Astrocyte of the spinal cord (primary cell): ENCODE measurements at regions not wholly inside any gene's neighbourhood (a gene's known extent, or its start where the extent isn't known, plus 50 kb on each side); places are given as distances from the start of the nearest gene placed in this dataset.
A peak's percentile ranks its signal among the peaks of the same experiment; 100 is the strongest.
"Not testable (repeated sequence)": the region's sequence is repeated elsewhere in the genome, so short reads cannot be mapped to it uniquely, and the experiment has no call there.

ENCODE experiments used
- DNase-seq: peaks from one replicate; pipeline ENCODE4 v3.0.0; 2011; ENCODE audit warnings: low read depth, low spot score
- H3K4me3 ChIP-seq: 2 replicates; pipeline ENCODE4 v1.5.1; 2011; ENCODE audit warnings: low read depth, mild to moderate bottlenecking, low read length, moderate library complexity
- in situ Hi-C: cut with HindIII; loops from 2 replicates; pipeline ENCODE4 v1.10.0; 2017; ENCODE audit warnings: low sequenced_read_pairs
- TF ChIP-seq, protein P1 (sequence below): IDR thresholded peaks from 2 replicates; pipeline ENCODE4 v1.5.1; 2012; ENCODE audit warnings: low read depth, mild to moderate bottlenecking, low read length, inconsistent platforms

DNA sequence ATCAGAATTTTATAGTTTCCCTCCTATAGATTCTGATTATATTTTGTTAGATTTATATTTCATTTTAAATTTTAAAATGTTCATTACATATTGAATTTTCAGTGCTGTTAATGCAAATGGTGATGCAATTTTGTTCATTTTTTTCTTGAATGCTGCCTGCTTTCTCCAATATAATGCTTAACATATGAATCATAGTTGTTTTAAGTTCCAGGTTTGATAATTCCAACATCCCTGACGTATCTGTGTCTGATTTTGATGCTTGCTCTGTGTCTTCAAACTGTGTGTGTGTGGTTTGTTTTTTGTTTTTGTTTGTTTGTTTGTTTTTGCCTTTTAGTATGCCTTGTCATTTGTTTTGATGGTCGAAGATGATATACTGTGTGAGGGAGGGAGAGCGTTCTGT lies 134.7 kb upstream of the ELAC2 start:
- TF ChIP-seq, protein P1, sequence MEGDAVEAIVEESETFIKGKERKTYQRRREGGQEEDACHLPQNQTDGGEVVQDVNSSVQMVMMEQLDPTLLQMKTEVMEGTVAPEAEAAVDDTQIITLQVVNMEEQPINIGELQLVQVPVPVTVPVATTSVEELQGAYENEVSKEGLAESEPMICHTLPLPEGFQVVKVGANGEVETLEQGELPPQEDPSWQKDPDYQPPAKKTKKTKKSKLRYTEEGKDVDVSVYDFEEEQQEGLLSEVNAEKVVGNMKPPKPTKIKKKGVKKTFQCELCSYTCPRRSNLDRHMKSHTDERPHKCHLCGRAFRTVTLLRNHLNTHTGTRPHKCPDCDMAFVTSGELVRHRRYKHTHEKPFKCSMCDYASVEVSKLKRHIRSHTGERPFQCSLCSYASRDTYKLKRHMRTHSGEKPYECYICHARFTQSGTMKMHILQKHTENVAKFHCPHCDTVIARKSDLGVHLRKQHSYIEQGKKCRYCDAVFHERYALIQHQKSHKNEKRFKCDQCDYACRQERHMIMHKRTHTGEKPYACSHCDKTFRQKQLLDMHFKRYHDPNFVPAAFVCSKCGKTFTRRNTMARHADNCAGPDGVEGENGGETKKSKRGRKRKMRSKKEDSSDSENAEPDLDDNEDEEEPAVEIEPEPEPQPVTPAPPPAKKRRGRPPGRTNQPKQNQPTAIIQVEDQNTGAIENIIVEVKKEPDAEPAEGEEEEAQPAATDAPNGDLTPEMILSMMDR, result no peak
- no peak for DNase-seq
- no peak overlapping the region for H3K4me3 ChIP-seq
- in situ Hi-C loops, result no loop called here

DNA sequence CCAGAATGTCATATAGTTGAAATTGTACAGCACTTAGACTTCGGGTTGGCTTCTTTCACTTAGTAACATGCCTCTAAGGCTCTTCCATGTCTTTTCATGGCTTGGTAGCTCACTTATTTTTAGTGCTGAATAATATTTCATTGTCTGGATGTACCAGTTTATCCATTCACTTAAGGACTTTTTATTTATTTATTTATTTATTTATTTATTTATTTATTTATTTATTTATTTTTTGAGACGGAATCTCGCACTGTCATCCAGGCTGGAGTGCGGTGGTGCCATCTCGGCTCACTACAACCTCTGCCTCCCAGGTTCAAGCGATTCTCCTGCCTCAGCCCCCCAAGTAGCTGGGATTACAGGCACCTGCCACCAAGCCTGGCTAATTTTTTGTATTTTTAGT lies 132.9 kb upstream of the ELAC2 start:
- H3K4me3 ChIP-seq, in situ Hi-C loops, DNase-seq: not testable (repeated sequence)

DNA sequence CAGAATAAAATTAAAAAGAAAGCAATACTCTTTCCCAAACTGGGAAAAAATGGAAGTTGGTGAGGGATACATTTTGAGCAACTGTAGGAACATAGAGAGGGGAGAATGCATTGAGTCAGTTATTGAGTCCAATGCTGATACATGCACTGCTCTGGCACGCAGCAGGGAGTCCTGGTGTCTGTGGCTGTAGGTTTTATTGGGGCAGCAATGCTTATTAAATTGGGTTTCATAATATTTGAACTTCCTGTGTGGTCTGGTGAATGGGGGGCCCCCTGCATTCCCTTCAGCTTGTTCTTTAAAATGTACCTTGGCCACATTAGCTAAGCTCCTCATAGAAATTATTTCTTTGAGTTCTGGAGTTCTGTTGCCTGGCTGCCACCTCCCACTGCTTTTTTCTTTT lies 125.2 kb upstream of the ELAC2 start:
- DNase-seq, result no peak
- TF ChIP-seq, protein P1, result no peak
- H3K4me3 ChIP-seq, result no peak overlapping the region
- in situ Hi-C loops, result no loop called here

DNA sequence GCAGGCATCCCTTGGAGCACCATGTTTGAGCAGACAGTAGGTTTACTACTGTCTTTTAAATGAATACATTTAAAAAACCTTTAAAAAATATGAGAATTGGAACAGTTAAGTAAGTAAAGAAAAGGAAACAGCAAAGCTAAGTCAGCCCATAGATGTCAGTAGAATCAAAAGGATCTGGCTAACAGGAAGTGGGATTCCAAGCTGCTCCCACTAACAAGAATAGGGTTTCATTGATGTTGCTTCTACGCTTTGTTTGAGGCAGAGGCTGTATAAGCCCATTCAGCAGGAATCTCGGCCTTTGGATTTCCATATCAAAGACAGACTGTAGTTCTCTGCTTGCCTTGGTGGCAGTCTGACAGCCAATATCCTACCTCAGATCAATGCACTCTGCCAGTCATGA lies 122.9 kb upstream of the ELAC2 start:
- TF ChIP-seq, protein P1, result peak; percentile 10
- no peak overlapping the region for H3K4me3 ChIP-seq
- DNase-seq, result no peak
- in situ Hi-C loops, result no loop called here

DNA sequence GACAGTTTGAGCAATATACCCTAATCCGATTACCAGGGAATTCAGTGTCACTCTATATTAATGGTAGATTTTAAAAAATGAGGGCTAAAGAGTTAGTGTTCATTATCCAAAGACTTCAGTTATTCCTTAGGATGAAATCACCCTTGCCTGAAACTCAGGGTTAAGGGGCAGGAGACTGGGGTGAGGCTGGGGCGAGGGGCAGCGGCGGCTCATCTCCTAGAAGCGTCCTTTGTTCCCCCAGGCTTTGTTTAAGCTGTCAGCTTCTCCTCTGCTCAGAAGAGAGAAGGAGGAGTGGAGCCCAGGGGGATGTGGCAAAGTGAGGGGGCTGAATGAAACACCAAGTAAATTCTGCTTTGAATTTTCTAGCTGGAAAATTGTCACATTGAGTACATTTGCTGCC lies 117.7 kb upstream of the ELAC2 start:
- in situ Hi-C loops, result no loop called here
- H3K4me3 ChIP-seq, result no peak overlapping the region

DNA sequence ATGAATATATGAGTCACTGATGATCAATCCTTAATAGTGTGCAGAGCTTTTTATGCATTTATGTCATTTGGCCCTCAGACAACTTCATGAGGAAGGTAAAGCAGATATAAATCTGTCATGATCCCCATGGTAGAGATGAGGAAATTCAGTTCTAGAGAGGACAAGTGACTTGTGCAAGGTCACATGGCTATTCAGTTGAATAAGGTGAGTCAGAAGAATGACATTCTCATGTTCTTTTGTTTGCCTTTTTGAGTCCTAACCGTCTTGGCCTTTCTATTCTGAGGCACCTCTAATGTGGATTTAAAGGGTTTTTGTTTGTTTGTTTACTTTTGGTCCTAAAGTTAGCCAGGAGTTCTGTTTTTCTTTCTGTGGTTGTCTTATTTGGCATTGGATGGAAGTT lies 116.2 kb upstream of the ELAC2 start:
- no peak overlapping the region for H3K4me3 ChIP-seq
- no peak for DNase-seq
- TF ChIP-seq, protein P1, result no peak
- in situ Hi-C loops, result no loop called here

More for the DNA sequence above, 117.7 kb upstream of the ELAC2 start:
- no peak for DNase-seq
- TF ChIP-seq, protein P1, result no peak

DNA sequence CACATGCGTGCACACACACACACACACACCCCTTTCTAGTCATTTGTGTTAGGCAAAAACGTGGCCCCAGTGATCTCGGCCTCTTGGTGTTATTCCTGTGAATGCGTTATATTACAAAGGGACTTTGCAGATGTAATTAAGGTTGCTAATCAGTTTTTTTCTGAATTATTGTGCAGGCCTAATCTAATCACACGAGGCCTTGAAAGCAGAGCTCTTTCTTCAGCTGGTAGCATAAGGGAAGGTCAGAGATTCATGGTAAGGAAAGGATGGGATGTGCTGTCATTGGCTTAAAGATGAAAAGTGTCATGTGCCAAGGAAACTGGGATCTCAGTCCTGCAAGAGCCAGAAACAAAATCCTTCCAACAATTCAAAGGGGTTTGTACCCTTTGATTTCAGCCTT lies 113.4 kb upstream of the ELAC2 start:
- H3K4me3 ChIP-seq, result no peak overlapping the region
- in situ Hi-C loops, result no loop called here
- DNase-seq, result no peak
- TF ChIP-seq, protein P1, result no peak
